Right atrium auricular region (tissue), 2 donors: ENCODE measurements at regions not wholly inside any gene's neighbourhood (a gene's known extent, or its start where the extent isn't known, plus 50 kb on each side); places are given as distances from the start of the nearest gene placed in this dataset.
"Not testable (repeated sequence)": the region's sequence is repeated elsewhere in the genome, so short reads cannot be mapped to it uniquely, and the experiment has no call there.

ENCODE experiments used
- DNase-seq: peaks from one replicate; pipeline ENCODE4 v3.0.0-alpha.2; 2019; ENCODE audit warnings: low spot score
- H3K27ac ChIP-seq, 2 donors: fragments of 200-600 bp; sonication (generic); 1 replicate in 1 of 2; 2 replicates in 1 of 2; pipeline ENCODE4 v1.5.1; 2016 to 2019
- H3K27me3 ChIP-seq, 2 donors: fragments of 200-600 bp; sonication (generic); one replicate each; pipeline versions ENCODE4 v1.5.1 to v1.6.0; 2017 to 2019
- H3K36me3 ChIP-seq: fragments of 200-600 bp; sonication (generic); one replicate; pipeline ENCODE4 v1.5.1; 2016
- H3K4me1 ChIP-seq, 2 donors: fragments of 200-600 bp; sonication (generic); one replicate each; pipeline versions ENCODE4 v1.5.1 to v1.6.0; 2017 to 2019
- H3K4me3 ChIP-seq, 2 donors: fragments of 200-600 bp; sonication (generic); 1 replicate in 1 of 2; 2 replicates in 1 of 2; pipeline ENCODE4 v1.5.1; 2017 to 2019; ENCODE audit warnings: mild to moderate bottlenecking in 1 of 2, moderate library complexity in 1 of 2
- H3K9me3 ChIP-seq, 2 donors: fragments of 200-600 bp; sonication (generic); one replicate each; pipeline ENCODE4 v1.5.1; 2019
- TF ChIP-seq, protein P1 (sequence below), 2 donors: fragments of 200-600 bp; sonication (generic); IDR thresholded peaks; one replicate each; pipeline ENCODE4 v1.5.1; 2019; ENCODE audit warnings: antibody characterized with exemption in 2 of 2

DNA sequence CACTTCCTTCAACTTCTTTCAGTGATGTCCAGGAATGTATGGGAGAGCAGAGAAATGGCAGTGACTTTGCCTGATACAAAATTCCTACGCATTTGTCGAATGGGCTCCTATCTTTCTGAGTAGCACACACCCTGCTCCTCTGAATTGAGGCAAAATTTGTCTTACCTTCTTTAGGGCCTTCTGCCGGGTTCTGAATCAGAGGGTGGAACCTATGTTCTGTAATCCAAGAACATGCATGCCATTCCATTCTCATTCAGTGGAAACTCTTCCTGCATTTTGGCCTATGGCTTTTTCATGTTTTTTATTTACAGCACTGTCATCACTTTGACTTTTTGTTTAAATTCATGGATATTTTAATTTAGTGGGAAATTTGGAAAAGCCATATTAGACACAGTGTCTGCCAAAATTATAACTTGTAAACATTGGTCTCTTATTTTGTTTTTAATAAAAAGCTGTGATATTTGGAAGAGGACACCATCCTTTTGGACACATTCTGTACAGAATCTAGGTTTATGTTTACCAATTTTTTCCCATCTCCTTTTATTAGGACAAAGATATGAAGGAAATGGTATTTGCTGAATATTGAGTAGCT, 402.2 kb upstream of the FAR2 start:
- Histone ChIP-seq H3K27me3 (no peaks in the 10 kb centered on the region), H3K36me3 (no peaks in the 10 kb centered on the region), H3K9me3 (no peaks in the 10 kb centered on the region), H3K4me3 (no peak overlapping the region), H3K4me1 (no peaks in the 10 kb centered on the region), H3K27ac (no peak overlapping the region)
- no peak for DNase-seq
- TF ChIP-seq, protein P1, sequence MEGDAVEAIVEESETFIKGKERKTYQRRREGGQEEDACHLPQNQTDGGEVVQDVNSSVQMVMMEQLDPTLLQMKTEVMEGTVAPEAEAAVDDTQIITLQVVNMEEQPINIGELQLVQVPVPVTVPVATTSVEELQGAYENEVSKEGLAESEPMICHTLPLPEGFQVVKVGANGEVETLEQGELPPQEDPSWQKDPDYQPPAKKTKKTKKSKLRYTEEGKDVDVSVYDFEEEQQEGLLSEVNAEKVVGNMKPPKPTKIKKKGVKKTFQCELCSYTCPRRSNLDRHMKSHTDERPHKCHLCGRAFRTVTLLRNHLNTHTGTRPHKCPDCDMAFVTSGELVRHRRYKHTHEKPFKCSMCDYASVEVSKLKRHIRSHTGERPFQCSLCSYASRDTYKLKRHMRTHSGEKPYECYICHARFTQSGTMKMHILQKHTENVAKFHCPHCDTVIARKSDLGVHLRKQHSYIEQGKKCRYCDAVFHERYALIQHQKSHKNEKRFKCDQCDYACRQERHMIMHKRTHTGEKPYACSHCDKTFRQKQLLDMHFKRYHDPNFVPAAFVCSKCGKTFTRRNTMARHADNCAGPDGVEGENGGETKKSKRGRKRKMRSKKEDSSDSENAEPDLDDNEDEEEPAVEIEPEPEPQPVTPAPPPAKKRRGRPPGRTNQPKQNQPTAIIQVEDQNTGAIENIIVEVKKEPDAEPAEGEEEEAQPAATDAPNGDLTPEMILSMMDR (IDR thresholded peaks at IDR 0.05), result no peak

- TF ChIP-seq, protein P1 (IDR thresholded peaks at IDR 0.05), result no peak
- no peaks in the 10 kb centered on the region for H3K27me3 ChIP-seq
- no peaks in the 10 kb centered on the region for H3K36me3 ChIP-seq
- no peaks in the 10 kb centered on the region for H3K4me1 ChIP-seq
- no peak for DNase-seq
- no peaks in the 10 kb centered on the region for H3K9me3 ChIP-seq
- H3K4me3 ChIP-seq, result no peak overlapping the region
- no peak overlapping the region for H3K27ac ChIP-seq
These were observed 398.0 kb upstream of the FAR2 start for GRCh38 chr12:28750946-28751685.

- Histone ChIP-seq H3K9me3 (no peaks in the 10 kb centered on the region), H3K27ac (no peak overlapping the region), H3K36me3 (no peaks in the 10 kb centered on the region), H3K4me1 (no peaks in the 10 kb centered on the region), H3K4me3 (no peak overlapping the region), H3K27me3 (no peaks in the 10 kb centered on the region)
- TF ChIP-seq, protein P1 (IDR thresholded peaks at IDR 0.05), result no peak
- no peak for DNase-seq
These were observed 394.1 kb upstream of the FAR2 start for GRCh38 chr12:28755027-28755426.

GRCh38 chr12:28759333-28759732, 389.7 kb upstream of the FAR2 start:
- Histone ChIP-seq H3K4me3 (no peak overlapping the region), H3K27me3 (no peaks in the 10 kb centered on the region), H3K4me1 (no peaks in the 10 kb centered on the region), H3K36me3 (no peaks in the 10 kb centered on the region), H3K27ac (no peak overlapping the region), H3K9me3 (no peaks in the 10 kb centered on the region)
- TF ChIP-seq, protein P1 (IDR thresholded peaks at IDR 0.05), result no peak
- no peak for DNase-seq

- H3K36me3 ChIP-seq, H3K27ac ChIP-seq, H3K4me3 ChIP-seq, H3K27me3 ChIP-seq, H3K4me1 ChIP-seq, DNase-seq, H3K9me3 ChIP-seq: not testable (repeated sequence)
These were observed 388.8 kb upstream of the FAR2 start for GRCh38 chr12:28760040-28760903.

- DNase-seq, H3K27me3 ChIP-seq, H3K27ac ChIP-seq, H3K4me1 ChIP-seq, H3K36me3 ChIP-seq, H3K9me3 ChIP-seq, H3K4me3 ChIP-seq: not testable (repeated sequence)
These were observed 387.2 kb upstream of the FAR2 start for GRCh38 chr12:28761897-28762296.
